ENCODE measurements at regions not wholly inside any gene's neighbourhood (a gene's known extent, or its start where the extent isn't known, plus 50 kb on each side); places are given as distances from the start of the nearest gene placed in this dataset.

GRCh38 chr17:71260366-71260940, 860.4 kb upstream of the SOX9 start:
- no peak for TF ChIP-seq CTCF (conservative IDR thresholded peaks at IDR 0.05; ENCODE audit: low read length)
- TF ChIP-seq EZH2phosphoT487 (IDR thresholded peaks at IDR 0.05; ENCODE audit: borderline replicate concordance) = no peak

Data from Loucy (cell line).